HepG2 (cell line): ENCODE measurements at regions not wholly inside any gene's neighbourhood (a gene's known extent, or its start where the extent isn't known, plus 50 kb on each side); places are given as distances from the start of the nearest gene placed in this dataset.
"Not testable (repeated sequence)": the region's sequence is repeated elsewhere in the genome, so short reads cannot be mapped to it uniquely, and the experiment has no call there.

Source experiments
- ASH2L ChIP-seq: fragments of 300-600, 200-600 bp; sonication (generic); IDR thresholded peaks from 2 replicates; pipeline ENCODE4 v1.7.0; 2017; ENCODE audit warnings: low read depth, mild to moderate bottlenecking, moderate library complexity, mixed read lengths, low read length; ENCODE audit not compliant: insufficient read length
- CBX1 ChIP-seq: IDR thresholded peaks from one replicate; pipeline ENCODE4 v1.6.1; 2016; ENCODE audit warnings: antibody characterized with exemption, low read depth
- CREM ChIP-seq, 2 experiments: sonication (generic) in 1 of 2; formaldehyde crosslinking in 1 of 2; IDR thresholded peaks; 2 replicates each; pipeline versions ENCODE4 v1.4.0 to v1.6.1; 2016 to 2020; ENCODE audit warnings: antibody characterized with exemption in 1 of 2, mild to moderate bottlenecking in 1 of 2, missing genetic modification reagents in 1 of 2
- GABPB1 ChIP-seq: IDR thresholded peaks from 2 replicates; pipeline ENCODE4 v1.6.1; 2016; ENCODE audit warnings: mild to moderate bottlenecking, missing genetic modification reagents, moderate library complexity, missing compliant biosample characterization
- GATAD1 ChIP-seq: IDR thresholded peaks from 2 replicates; pipeline ENCODE4 v1.6.1; 2016; ENCODE audit warnings: missing genetic modification reagents, missing compliant biosample characterization
- NR2C2 ChIP-seq: sonication (generic); formaldehyde crosslinking; IDR thresholded peaks from 2 replicates; pipeline ENCODE4 v1.4.0; 2020; ENCODE audit warnings: missing genetic modification reagents, mild to moderate bottlenecking, moderate library complexity, borderline replicate concordance
- PHF20 ChIP-seq: sonication (generic); formaldehyde crosslinking; IDR thresholded peaks from 2 replicates; pipeline ENCODE4 v1.5.0; 2020; ENCODE audit warnings: mild to moderate bottlenecking, missing genetic modification reagents
- POLR2G ChIP-seq: fragments of 200-400 bp; formaldehyde crosslinking; IDR thresholded peaks from 2 replicates; pipeline ENCODE4 v1.6.1; 2018; ENCODE audit warnings: mild to moderate bottlenecking, low read depth, low read length, moderate library complexity
- THAP11 ChIP-seq: IDR thresholded peaks from 2 replicates; pipeline ENCODE4 v1.6.1; 2016; ENCODE audit warnings: missing biosample characterization, missing genetic modification reagents
- YEATS4 ChIP-seq: sonication (generic); formaldehyde crosslinking; IDR thresholded peaks from 2 replicates; pipeline ENCODE4 v1.4.0; 2020; ENCODE audit warnings: missing genetic modification reagents, borderline replicate concordance
- ZFY ChIP-seq: sonication (generic); formaldehyde crosslinking; IDR thresholded peaks from 2 replicates; pipeline ENCODE4 v1.4.0; 2020; ENCODE audit warnings: missing genetic modification reagents
- ZHX2 ChIP-seq, 2 experiments: sonication (generic) in 1 of 2; formaldehyde crosslinking in 1 of 2; IDR thresholded peaks; 2 replicates each; pipeline versions ENCODE4 v1.6.1 to v1.9.0; 2014 to 2022; ENCODE audit warnings: antibody characterized with exemption in 1 of 2, borderline replicate concordance in 1 of 2, inconsistent platforms in 1 of 2, low read depth in 1 of 2, missing genetic modification reagents in 1 of 2
- ZMYM4 ChIP-seq: sonication (generic); formaldehyde crosslinking; IDR thresholded peaks from 2 replicates; pipeline ENCODE4 v1.8.1; 2023; ENCODE audit warnings: mild to moderate bottlenecking, missing genetic modification reagents
- ZNF574 ChIP-seq: sonication (generic); formaldehyde crosslinking; IDR thresholded peaks from 2 replicates; pipeline ENCODE4 v1.4.0; 2020; ENCODE audit warnings: missing genetic modification reagents
- TF ChIP-seq, protein P1 (sequence below): sonication (generic); formaldehyde crosslinking; IDR thresholded peaks from 2 replicates; pipeline ENCODE4 v1.5.1; 2020; ENCODE audit warnings: mild to moderate bottlenecking, missing genetic modification reagents, moderate library complexity

DNA sequence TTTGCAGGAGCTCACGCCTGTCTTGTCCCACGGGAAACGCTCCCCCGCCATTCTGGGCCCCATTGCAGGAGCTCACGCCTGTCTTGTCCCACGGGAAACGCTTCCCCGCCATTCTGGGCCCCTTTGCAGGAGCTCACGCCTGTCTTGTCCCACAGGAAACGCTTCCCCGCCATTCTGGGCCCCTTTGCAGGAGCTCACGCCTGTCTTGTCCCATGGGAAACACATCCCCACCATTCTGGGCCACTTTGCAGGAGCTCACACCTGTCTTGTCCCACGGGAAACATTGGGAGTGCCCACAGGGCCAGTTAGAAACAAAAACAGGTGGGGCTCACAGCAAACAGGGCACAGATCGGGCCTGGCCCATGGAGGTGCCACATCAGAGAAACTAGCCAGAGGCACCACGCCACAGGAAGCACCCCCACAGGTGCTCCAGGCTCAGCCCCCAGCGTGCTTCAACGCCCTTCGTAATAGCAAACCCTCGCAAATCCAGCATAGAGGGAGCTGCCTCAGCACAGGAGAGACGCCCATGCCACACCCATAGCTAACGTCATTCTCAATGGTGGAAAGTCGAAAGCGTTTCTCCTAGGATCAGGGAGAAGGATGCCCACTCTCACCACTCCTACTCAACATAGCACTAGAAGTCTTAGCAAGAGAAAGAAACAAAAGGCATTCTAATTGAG, 218.2 kb upstream of the FRG1 start (continued):
- TF ChIP-seq ZNF574 (0 out of 2 replicates have a peak, but pooled peaks have one; percentile 27), ZHX2 (IDR thresholded peaks at IDR 0.05; ENCODE audit: low read depth) (0 out of 2 replicates have a peak, but pooled peaks have one; percentile 45), ZFY (peak; percentile 54), THAP11 (CRISPR knock-in tag) (peak; percentile 76), CBX1 (peak; percentile 81), GATAD1 (CRISPR knock-in tag) (peak; percentile 79), PHF20 (CRISPR knock-in tag) (peak; percentile 25; the same call in 1 of the 2 replicates), NR2C2 (CRISPR knock-in tag) (peak; percentile 69), ASH2L (peak; percentile 30), GABPB1 (peak; percentile 89), POLR2G (0 out of 2 replicates have a peak, but pooled peaks have one; percentile 44), ZMYM4 (CRISPR knock-in tag) (peak; percentile 52; the same call in 1 of the 2 replicates), CREM (IDR thresholded peaks at IDR 0.05) (peak; percentile 44; the same call in 1 of the 2 replicates), YEATS4 (CRISPR knock-in tag) (peak; percentile 49; the same call in 1 of the 2 replicates)
- TF ChIP-seq ZHX2 (CRISPR knock-in tag; IDR thresholded peaks at IDR 0.05; ENCODE audit: borderline replicate concordance); CREM (CRISPR knock-in tag; IDR thresholded peaks at IDR 0.05): not testable (repeated sequence)
- TF ChIP-seq, protein P1, sequence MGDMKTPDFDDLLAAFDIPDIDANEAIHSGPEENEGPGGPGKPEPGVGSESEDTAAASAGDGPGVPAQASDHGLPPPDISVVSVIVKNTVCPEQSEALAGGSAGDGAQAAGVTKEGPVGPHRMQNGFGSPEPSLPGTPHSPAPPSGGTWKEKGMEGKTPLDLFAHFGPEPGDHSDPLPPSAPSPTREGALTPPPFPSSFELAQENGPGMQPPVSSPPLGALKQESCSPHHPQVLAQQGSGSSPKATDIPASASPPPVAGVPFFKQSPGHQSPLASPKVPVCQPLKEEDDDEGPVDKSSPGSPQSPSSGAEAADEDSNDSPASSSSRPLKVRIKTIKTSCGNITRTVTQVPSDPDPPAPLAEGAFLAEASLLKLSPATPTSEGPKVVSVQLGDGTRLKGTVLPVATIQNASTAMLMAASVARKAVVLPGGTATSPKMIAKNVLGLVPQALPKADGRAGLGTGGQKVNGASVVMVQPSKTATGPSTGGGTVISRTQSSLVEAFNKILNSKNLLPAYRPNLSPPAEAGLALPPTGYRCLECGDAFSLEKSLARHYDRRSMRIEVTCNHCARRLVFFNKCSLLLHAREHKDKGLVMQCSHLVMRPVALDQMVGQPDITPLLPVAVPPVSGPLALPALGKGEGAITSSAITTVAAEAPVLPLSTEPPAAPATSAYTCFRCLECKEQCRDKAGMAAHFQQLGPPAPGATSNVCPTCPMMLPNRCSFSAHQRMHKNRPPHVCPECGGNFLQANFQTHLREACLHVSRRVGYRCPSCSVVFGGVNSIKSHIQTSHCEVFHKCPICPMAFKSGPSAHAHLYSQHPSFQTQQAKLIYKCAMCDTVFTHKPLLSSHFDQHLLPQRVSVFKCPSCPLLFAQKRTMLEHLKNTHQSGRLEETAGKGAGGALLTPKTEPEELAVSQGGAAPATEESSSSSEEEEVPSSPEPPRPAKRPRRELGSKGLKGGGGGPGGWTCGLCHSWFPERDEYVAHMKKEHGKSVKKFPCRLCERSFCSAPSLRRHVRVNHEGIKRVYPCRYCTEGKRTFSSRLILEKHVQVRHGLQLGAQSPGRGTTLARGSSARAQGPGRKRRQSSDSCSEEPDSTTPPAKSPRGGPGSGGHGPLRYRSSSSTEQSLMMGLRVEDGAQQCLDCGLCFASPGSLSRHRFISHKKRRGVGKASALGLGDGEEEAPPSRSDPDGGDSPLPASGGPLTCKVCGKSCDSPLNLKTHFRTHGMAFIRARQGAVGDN (CRISPR knock-in tag) = peak; percentile 31
